OCI-LY3 (cell line): ENCODE measurements at regions not wholly inside any gene's neighbourhood (a gene's known extent, or its start where the extent isn't known, plus 50 kb on each side); places are given as distances from the start of the nearest gene placed in this dataset.
"Not testable (repeated sequence)": the region's sequence is repeated elsewhere in the genome, so short reads cannot be mapped to it uniquely, and the experiment has no call there.

Experiments used
- H2AFZ ChIP-seq: fragments of 200-600, 300-600 bp; shearing (Covaris generic); 2 replicates; pipeline ENCODE4 v1.6.0; 2014; ENCODE audit warnings: antibody characterized with exemption, low read depth, low read length
- H3K27ac ChIP-seq: fragments of 200-600, 300-600 bp; sonication (generic); 2 replicates; pipeline ENCODE4 v1.5.1; 2014; ENCODE audit warnings: mild to moderate bottlenecking, low read length, moderate library complexity, mixed read lengths
- H3K27me3 ChIP-seq: fragments of 200-600, 300-600 bp; sonication (generic); 2 replicates; pipeline ENCODE4 v1.6.1; 2014; ENCODE audit warnings: low read depth, low read length, mixed read lengths
- H3K36me3 ChIP-seq: fragments of 200-600, 300-600 bp; sonication (generic); replicated peaks from 2 replicates; pipeline ENCODE3; 2014; ENCODE audit warnings: low read depth, low read length, mixed read lengths
- H3K4me1 ChIP-seq: fragments of 300-600, 200-600 bp; sonication (generic); 2 replicates; pipeline ENCODE4 v1.6.1; 2014; ENCODE audit warnings: low read length, mixed read lengths
- H3K4me2 ChIP-seq: fragments of 200-600, 300-600 bp; sonication (generic); 2 replicates; pipeline ENCODE4 v1.6.1; 2014; ENCODE audit warnings: low read length, mixed read lengths
- H3K4me3 ChIP-seq: fragments of 300-600, 200-600 bp; sonication (generic); 2 replicates; pipeline ENCODE4 v1.5.1; 2014; ENCODE audit warnings: antibody characterized with exemption, mild to moderate bottlenecking, low read length, moderate library complexity
- H3K79me2 ChIP-seq: fragments of 300-600, 200-600 bp; shearing (Covaris generic); 2 replicates; pipeline ENCODE4 v1.6.1; 2014; ENCODE audit warnings: mild to moderate bottlenecking, low read length, mixed read lengths
- H3K9ac ChIP-seq: fragments of 300-600, 200-600 bp; shearing (Covaris generic); 2 replicates; pipeline ENCODE4 v1.6.0; 2014; ENCODE audit warnings: mild to moderate bottlenecking, low read length, moderate library complexity
- H3K9me3 ChIP-seq: fragments of 200-600, 300-600 bp; shearing (Covaris generic); 2 replicates; pipeline ENCODE4 v1.6.1; 2014; ENCODE audit warnings: low read length, mixed read lengths; ENCODE audit not compliant: insufficient read depth
- H4K20me1 ChIP-seq: fragments of 200-600, 300-600 bp; sonication (generic); 2 replicates; pipeline ENCODE4 v1.6.1; 2016; ENCODE audit warnings: low read length, mixed read lengths; ENCODE audit not compliant: insufficient read depth
- CTCF ChIP-seq: fragments of 200-600, 300-600 bp; sonication (generic); IDR thresholded peaks from 2 replicates; pipeline ENCODE4 v1.5.1; 2014; ENCODE audit warnings: antibody characterized with exemption, low read length, low read depth
- EZH2phosphoT487 ChIP-seq: fragments of 200-600 bp; shearing (Covaris generic); IDR thresholded peaks from 2 replicates; pipeline ENCODE4 v1.6.1; 2018; ENCODE audit warnings: antibody characterized with exemption, mixed run types, low read depth

- TF ChIP-seq EZH2phosphoT487, result no peak
- TF ChIP-seq CTCF, result no peak
- no peak overlapping the region for H3K4me2 ChIP-seq
- no peaks in the 10 kb centered on the region for H3K4me1 ChIP-seq
- H3K79me2 ChIP-seq, result no peaks in the 10 kb centered on the region
- no peaks in the 10 kb centered on the region for H4K20me1 ChIP-seq
- H3K9ac ChIP-seq, result no peak overlapping the region
- H2AFZ ChIP-seq, result no peak overlapping the region
- H3K27me3 ChIP-seq, result no peaks in the 10 kb centered on the region
- no peak overlapping the region for H3K4me3 ChIP-seq
- no peaks in the 10 kb centered on the region for H3K9me3 ChIP-seq
- no peak overlapping the region for H3K27ac ChIP-seq
- H3K36me3 ChIP-seq, result no peaks in the 10 kb centered on the region
Measured at GRCh38 chr5:67747096-67747495, 468.5 kb upstream of the PIK3R1 start.

- not testable (repeated sequence) for H3K36me3 ChIP-seq, H3K4me2 ChIP-seq, H3K4me3 ChIP-seq, H3K9ac ChIP-seq, H3K27ac ChIP-seq, H2AFZ ChIP-seq, H3K27me3 ChIP-seq, H4K20me1 ChIP-seq, H3K4me1 ChIP-seq, H3K9me3 ChIP-seq, H3K79me2 ChIP-seq
Measured at GRCh38 chr5:67746608-67747007, 468.9 kb upstream of the PIK3R1 start.

GRCh38 chr5:67746103-67746502 lies 469.5 kb upstream of the PIK3R1 start:
- Histone ChIP-seq H3K9ac (no peak overlapping the region), H2AFZ (no peak overlapping the region), H3K9me3 (no peaks in the 10 kb centered on the region), H3K79me2 (no peaks in the 10 kb centered on the region), H4K20me1 (no peaks in the 10 kb centered on the region), H3K4me3 (no peak overlapping the region), H3K4me2 (no peak overlapping the region), H3K27ac (no peak overlapping the region), H3K36me3 (no peaks in the 10 kb centered on the region), H3K27me3 (no peaks in the 10 kb centered on the region), H3K4me1 (no peaks in the 10 kb centered on the region)
- no peak for TF ChIP-seq EZH2phosphoT487
- TF ChIP-seq CTCF, result no peak

- no peaks in the 10 kb centered on the region for H3K27me3 ChIP-seq
- no peak overlapping the region for H3K4me3 ChIP-seq
- TF ChIP-seq EZH2phosphoT487, result no peak
- no peaks in the 10 kb centered on the region for H3K79me2 ChIP-seq
- no peak overlapping the region for H3K9ac ChIP-seq
- peaks cover 9% of the 10 kb centered on the region for H3K4me1 ChIP-seq
- H3K4me2 ChIP-seq, result no peak overlapping the region
- no peak overlapping the region for H2AFZ ChIP-seq
- no peaks in the 10 kb centered on the region for H4K20me1 ChIP-seq
- no peaks in the 10 kb centered on the region for H3K36me3 ChIP-seq
- H3K27ac ChIP-seq, result no peak overlapping the region
- H3K9me3 ChIP-seq, result no peaks in the 10 kb centered on the region
Measured at GRCh38 chr5:67732921-67733320, 482.6 kb upstream of the PIK3R1 start.

GRCh38 chr5:67732471-67732870 lies 483.1 kb upstream of the PIK3R1 start:
- H3K9ac ChIP-seq, result no peak overlapping the region
- no peak overlapping the region for H3K4me3 ChIP-seq
- H4K20me1 ChIP-seq, result no peaks in the 10 kb centered on the region
- H3K9me3 ChIP-seq, result no peaks in the 10 kb centered on the region
- no peak overlapping the region for H3K27ac ChIP-seq
- TF ChIP-seq CTCF (no peak), EZH2phosphoT487 (no peak)
- H3K4me1 ChIP-seq, result peaks cover 9% of the 10 kb centered on the region
- no peak overlapping the region for H3K4me2 ChIP-seq
- H3K27me3 ChIP-seq, result no peaks in the 10 kb centered on the region
- H2AFZ ChIP-seq, result no peak overlapping the region
- no peaks in the 10 kb centered on the region for H3K36me3 ChIP-seq
- no peaks in the 10 kb centered on the region for H3K79me2 ChIP-seq
